Activated naive CD4-positive, alpha-beta T cell treated with anti-CD3 and anti-CD28 coated beads for 36 hours (primary cell): ENCODE measurements at regions not wholly inside any gene's neighbourhood (a gene's known extent, or its start where the extent isn't known, plus 50 kb on each side); places are given as distances from the start of the nearest gene placed in this dataset.

Experiments
- CTCF ChIA-PET: fragments of 350-600 bp; sonication (Branson Sonifier 250); formaldehyde crosslinking; loops from one replicate; lab custom pipeline; 2021; ENCODE audit warnings: antibody characterized with exemption; lab: Charles Lee
- DNase-seq: peaks from one replicate; pipeline ENCODE4 v3.0.0-alpha.2; 2020
- H3K27ac Mint-ChIP-seq: one replicate; pipeline ENCODE4 v1.8.0; 2021; ENCODE audit warnings: mild to moderate bottlenecking, mixed read lengths
- H3K27me3 Mint-ChIP-seq: one replicate; pipeline ENCODE4 v1.8.0; 2021; ENCODE audit warnings: low read depth, mixed read lengths
- H3K36me3 Mint-ChIP-seq: one replicate; pipeline ENCODE4 v1.8.0; 2021; ENCODE audit warnings: low read depth, mixed read lengths
- H3K4me1 Mint-ChIP-seq: one replicate; pipeline ENCODE4 v1.8.0; 2021; ENCODE audit warnings: low read depth, mixed read lengths
- H3K4me3 Mint-ChIP-seq: one replicate; pipeline ENCODE4 v1.8.0; 2021; ENCODE audit warnings: mild to moderate bottlenecking, moderate library complexity, mixed read lengths
- H3K9me3 Mint-ChIP-seq: one replicate; pipeline ENCODE4 v1.8.0; 2021; ENCODE audit warnings: mixed read lengths
- intact Hi-C: fragments of 100-400 bp; cut with micrococcal nuclease; formaldehyde crosslinking; loops from one replicate; pipeline ENCODE4 v1.15.1; 2023

DNA sequence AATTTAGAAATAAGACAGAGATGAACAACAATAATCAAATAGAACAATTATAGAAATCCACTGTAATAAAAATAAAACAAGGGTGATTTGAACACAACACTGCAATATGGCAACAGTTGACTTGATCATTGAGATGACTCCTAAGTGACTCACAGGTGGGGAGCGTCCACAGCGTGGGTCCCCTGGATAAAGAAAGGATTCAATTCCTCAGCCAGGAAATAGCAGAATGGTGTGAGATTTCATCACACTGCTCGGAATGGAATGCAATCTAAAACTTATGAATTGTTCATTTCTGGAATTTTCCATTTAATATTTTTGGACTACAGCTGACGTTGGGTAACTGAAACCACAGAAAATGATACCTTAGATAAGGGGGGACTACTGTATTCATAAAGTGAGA, 82.0 kb downstream of the CNTN3 start:
- DNase-seq = no peak
- intact Hi-C loops = no loop called here
- H3K27me3 Mint-ChIP-seq = no peaks in the 10 kb centered on the region
- H3K36me3 Mint-ChIP-seq = no peaks in the 10 kb centered on the region
- no peak overlapping the region for H3K27ac Mint-ChIP-seq
- H3K4me1 Mint-ChIP-seq = no peaks in the 10 kb centered on the region
- CTCF ChIA-PET = no interaction called here
- peaks cover 15% of the 10 kb centered on the region for H3K9me3 Mint-ChIP-seq
- H3K4me3 Mint-ChIP-seq = no peak overlapping the region

DNA sequence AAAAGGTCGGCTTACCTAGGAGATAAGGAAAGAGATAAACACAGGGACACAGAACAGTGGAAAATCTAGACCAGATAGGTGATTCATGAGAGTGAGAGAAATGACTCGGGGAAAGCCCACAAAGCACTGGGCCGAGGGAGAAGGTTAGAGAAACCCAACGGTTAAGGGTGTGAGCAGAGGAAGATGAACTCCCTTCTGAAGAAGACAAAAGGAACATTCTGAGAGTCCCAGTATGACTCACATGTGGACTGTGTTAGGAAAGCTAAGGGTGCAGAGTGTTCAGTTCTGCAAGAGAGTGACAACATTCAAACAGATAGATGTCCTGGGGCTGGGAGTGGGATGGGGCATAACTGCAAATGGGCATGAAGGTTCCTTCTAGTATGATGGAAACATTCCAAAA, 83.0 kb downstream of the CNTN3 start:
- DNase-seq = no peak
- H3K27ac Mint-ChIP-seq = no peak overlapping the region
- no peaks in the 10 kb centered on the region for H3K27me3 Mint-ChIP-seq
- H3K4me3 Mint-ChIP-seq = no peak overlapping the region
- no peaks in the 10 kb centered on the region for H3K36me3 Mint-ChIP-seq
- CTCF ChIA-PET = no interaction called here
- intact Hi-C loops = no loop called here
- peaks cover 14% of the 10 kb centered on the region for H3K9me3 Mint-ChIP-seq
- no peaks in the 10 kb centered on the region for H3K4me1 Mint-ChIP-seq

DNA sequence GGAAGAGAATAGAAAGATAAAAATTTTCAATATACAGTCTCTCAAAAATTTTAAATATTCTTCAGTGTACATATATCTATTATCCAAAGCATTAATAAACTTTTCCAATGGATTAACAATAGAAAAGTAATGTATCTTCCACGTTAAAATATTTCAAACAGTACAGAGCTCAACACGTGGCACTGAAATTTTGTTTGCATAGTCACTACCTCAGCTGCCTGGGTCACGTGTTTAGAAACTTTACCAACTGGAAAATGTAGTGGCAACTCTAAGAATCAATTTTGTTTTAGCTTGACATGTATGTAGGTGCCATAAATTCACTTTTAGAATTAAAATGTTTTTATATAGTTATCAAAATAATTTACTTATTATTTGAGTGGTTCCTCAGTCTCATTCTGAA, 85.3 kb downstream of the CNTN3 start:
- intact Hi-C loops = no loop called here
- DNase-seq = no peak
- Mint-ChIP-seq H3K4me3 (no peak overlapping the region), H3K27me3 (no peaks in the 10 kb centered on the region), H3K36me3 (no peaks in the 10 kb centered on the region), H3K4me1 (no peaks in the 10 kb centered on the region), H3K27ac (no peak overlapping the region), H3K9me3 (peaks cover 12% of the 10 kb centered on the region)
- CTCF ChIA-PET = no interaction called here

DNA sequence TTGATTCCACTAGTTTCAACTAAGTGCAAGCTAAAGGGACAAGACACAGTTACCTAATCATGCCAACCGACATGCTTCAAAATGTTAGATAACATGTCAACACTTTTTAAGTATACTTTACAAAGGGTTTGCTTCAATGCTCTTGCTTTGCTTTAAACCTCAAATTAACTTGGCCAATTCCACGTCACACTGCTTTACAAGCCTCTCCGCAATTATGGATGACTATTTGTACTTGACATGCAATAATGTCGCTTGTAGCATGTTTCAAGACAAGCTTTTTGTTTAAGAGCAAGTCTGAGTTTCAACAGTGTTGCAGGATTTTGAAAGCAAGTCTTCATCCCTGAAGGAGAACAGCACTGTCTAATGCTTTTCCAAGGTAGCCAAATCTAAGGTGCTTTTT, 86.9 kb downstream of the CNTN3 start:
- no peaks in the 10 kb centered on the region for H3K4me1 Mint-ChIP-seq
- no peaks in the 10 kb centered on the region for H3K27me3 Mint-ChIP-seq
- no peak overlapping the region for H3K4me3 Mint-ChIP-seq
- CTCF ChIA-PET = no interaction called here
- no peak for DNase-seq
- H3K27ac Mint-ChIP-seq = no peak overlapping the region
- H3K9me3 Mint-ChIP-seq = peaks cover 12% of the 10 kb centered on the region
- no peaks in the 10 kb centered on the region for H3K36me3 Mint-ChIP-seq
- intact Hi-C loops = no loop called here

DNA sequence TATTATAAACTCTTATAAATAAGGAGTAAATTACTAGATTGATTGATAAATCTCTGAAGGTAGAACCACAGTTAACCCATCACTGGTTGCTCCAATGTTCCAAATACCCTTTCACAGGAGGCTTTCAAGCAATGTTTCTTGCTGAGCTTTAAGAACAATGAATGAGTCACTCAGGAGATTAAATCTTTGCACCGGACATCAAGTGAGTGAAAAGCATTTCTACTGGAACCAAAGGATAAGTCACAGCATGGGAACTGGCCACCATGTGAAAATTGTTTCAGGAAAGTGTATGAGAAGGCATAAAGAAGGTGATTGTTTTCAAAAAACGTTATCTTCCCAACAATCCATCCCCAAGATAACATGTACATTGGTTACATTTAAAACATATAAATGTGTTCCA, 90.6 kb downstream of the CNTN3 start:
- intact Hi-C loops = no loop called here
- CTCF ChIA-PET = no interaction called here
- no peaks in the 10 kb centered on the region for H3K27me3 Mint-ChIP-seq
- H3K4me3 Mint-ChIP-seq = no peak overlapping the region
- H3K27ac Mint-ChIP-seq = no peak overlapping the region
- no peaks in the 10 kb centered on the region for H3K9me3 Mint-ChIP-seq
- no peaks in the 10 kb centered on the region for H3K36me3 Mint-ChIP-seq
- no peaks in the 10 kb centered on the region for H3K4me1 Mint-ChIP-seq
- no peak for DNase-seq

DNA sequence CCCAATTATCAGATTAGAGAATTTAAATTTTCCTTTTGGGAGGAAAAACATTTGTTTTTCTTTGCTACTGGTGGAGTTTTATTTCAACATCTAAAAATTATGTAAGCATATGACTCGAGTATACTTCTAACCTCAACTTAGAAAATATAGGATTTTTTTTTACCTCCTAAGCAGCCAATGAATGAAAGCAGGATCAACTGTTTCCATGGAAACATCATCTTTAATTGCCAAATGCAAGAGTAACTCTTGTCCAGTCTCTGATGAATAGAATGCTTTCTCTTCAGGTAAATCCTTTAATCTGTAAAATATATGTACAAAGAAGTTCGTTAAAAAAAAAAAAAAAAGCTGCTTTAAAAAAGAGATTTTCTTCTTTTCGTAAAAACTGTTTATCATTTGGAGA, 93.6 kb downstream of the CNTN3 start:
- Mint-ChIP-seq H3K27ac (no peak overlapping the region), H3K27me3 (no peaks in the 10 kb centered on the region), H3K36me3 (no peaks in the 10 kb centered on the region), H3K9me3 (no peaks in the 10 kb centered on the region), H3K4me3 (no peak overlapping the region), H3K4me1 (no peaks in the 10 kb centered on the region)
- CTCF ChIA-PET = no interaction called here
- intact Hi-C loops = no loop called here
- no peak for DNase-seq

DNA sequence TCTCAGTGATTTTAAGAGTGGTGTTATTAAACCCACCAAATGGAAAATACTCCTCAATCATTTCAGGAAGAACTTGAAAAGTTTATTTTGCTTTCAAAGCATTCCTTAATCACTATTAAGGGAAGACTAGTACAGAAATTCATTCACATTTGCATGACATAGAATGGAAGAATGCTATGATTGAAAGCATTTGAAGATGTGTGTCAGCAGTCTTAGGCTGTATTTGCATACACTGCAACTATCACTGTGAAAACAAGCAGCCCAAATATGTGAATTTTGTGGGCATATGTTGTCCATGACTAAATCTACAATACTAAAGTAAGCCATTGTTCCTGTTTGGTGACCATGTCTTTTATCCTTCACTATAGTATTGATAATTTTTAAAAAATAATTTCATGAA, 95.8 kb downstream of the CNTN3 start:
- no peaks in the 10 kb centered on the region for H3K9me3 Mint-ChIP-seq
- H3K36me3 Mint-ChIP-seq = no peaks in the 10 kb centered on the region
- H3K4me3 Mint-ChIP-seq = no peak overlapping the region
- CTCF ChIA-PET = no interaction called here
- DNase-seq = no peak
- H3K27ac Mint-ChIP-seq = no peak overlapping the region
- H3K4me1 Mint-ChIP-seq = no peaks in the 10 kb centered on the region
- intact Hi-C loops = no loop called here
- H3K27me3 Mint-ChIP-seq = no peaks in the 10 kb centered on the region

DNA sequence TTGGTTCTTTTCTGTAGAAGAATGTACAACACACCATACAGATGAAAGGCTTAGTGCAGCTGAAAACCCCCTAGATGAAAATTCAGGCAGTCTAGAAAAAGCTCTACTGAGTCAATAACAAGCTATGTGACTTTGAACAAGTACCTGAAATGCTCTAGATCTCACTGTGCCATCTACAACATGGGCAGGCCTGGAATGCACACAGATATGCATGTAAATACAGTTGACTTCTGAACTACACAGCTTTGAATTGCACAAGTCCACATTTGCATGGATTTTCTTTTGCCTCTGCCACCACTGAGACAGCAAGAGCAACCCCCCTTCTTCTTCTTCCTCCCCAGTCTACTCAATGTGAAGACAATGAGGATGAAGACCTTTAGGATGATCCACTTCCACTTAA, 98.4 kb downstream of the CNTN3 start:
- Mint-ChIP-seq H3K9me3 (no peaks in the 10 kb centered on the region), H3K27me3 (no peaks in the 10 kb centered on the region), H3K4me3 (no peak overlapping the region), H3K36me3 (no peaks in the 10 kb centered on the region), H3K4me1 (no peaks in the 10 kb centered on the region), H3K27ac (no peak overlapping the region)
- DNase-seq = no peak
- intact Hi-C loops = no loop called here
- CTCF ChIA-PET = interaction anchor here (0.6 kb wide), 1 partner anchor 472 kb away, joined by 4 read pairs; no protein-coding TSS in a partner anchor

DNA sequence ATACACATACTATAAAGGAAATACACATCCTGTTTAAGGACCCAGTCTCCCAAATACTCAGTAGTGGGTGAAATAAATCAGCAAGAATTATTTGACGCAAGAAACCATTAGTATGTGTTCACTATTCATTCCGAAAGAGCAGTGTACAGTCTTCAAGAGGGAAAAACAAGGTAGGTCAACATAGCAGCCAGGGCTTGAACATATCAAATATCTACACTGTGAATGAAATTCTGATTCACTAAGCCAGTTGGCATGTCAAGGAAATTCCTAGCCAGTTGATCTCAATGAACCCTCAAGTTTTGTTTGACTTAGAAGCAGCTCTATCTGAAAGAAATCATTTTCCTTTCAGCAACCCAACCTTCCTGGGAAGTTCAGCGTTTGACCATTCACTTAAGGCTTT, 99.0 kb downstream of the CNTN3 start:
- no peaks in the 10 kb centered on the region for H3K36me3 Mint-ChIP-seq
- intact Hi-C loops = no loop called here
- DNase-seq = no peak
- H3K4me1 Mint-ChIP-seq = no peaks in the 10 kb centered on the region
- H3K27me3 Mint-ChIP-seq = no peaks in the 10 kb centered on the region
- H3K4me3 Mint-ChIP-seq = no peak overlapping the region
- CTCF ChIA-PET = no interaction called here
- H3K9me3 Mint-ChIP-seq = no peaks in the 10 kb centered on the region
- H3K27ac Mint-ChIP-seq = no peak overlapping the region

DNA sequence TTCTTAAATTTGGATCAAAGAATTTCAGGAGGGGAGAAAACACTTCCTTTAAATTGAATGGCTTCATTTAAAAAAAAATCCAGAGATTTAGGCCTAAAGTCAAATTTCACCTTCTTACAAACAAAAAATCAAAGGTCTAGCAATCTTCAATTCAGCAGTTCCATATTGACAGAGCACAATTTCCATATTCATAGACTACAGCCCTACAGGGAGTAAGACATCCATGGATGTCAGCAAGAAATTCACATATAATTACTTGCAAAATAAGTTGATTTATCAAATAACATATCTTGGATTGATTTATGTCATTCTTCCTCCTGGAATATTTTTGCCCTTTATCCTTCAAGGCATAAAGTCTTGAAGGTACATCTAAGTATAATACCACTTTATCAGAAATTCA, 103.4 kb downstream of the CNTN3 start:
- no peak overlapping the region for H3K27ac Mint-ChIP-seq
- DNase-seq = no peak
- H3K4me3 Mint-ChIP-seq = no peak overlapping the region
- intact Hi-C loops = no loop called here
- H3K27me3 Mint-ChIP-seq = no peaks in the 10 kb centered on the region
- H3K9me3 Mint-ChIP-seq = no peaks in the 10 kb centered on the region
- H3K36me3 Mint-ChIP-seq = no peaks in the 10 kb centered on the region
- H3K4me1 Mint-ChIP-seq = no peaks in the 10 kb centered on the region
- CTCF ChIA-PET = no interaction called here

DNA sequence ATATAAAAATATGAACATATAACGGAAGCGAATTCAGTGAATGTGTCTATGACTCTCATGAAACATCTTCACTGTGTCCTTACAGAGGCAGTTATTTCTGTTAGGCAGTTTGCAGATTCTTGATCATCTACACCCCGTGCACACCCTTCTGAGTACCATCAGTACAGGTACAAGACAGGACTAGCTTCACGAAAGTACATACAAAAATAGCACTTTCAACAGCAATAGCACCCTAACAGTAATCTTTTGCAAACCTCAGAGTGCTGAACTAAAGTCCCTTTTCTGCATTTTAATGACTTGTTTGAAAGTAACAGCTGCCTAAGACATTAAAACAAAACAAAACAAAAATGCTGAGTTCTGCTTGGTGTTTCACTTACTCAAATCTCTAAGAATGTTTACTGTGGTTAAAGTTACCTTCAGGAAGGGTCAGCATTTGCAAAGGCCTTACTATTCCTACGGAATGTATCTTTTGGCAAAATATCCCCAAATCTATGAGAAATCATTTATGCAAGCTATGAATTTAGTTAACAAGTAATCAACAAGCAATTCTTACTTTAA, 104.1 kb downstream of the CNTN3 start:
- intact Hi-C loops = no loop called here
- no peak overlapping the region for H3K27ac Mint-ChIP-seq
- CTCF ChIA-PET = no interaction called here

DNA sequence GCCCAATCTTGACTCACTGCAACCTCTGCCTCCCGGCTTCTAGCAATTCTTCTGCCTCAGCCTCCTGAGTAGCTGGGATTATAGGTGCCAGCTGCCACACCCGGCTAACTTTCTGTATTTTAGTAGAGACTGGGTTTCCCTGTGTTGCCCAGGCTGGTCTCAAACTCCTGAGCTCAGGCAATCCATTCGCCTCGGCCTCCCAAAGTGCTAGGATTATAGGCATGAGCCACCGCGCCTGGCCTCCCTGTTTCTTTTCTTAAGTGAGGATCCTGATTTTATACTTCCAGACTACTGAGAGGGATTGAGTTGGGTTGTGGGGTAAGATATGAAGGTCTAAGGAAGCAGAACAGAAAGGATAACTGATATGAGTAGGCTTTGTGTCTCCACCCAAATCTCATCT, 106.8 kb downstream of the CNTN3 start:
- Mint-ChIP-seq H3K36me3 (no peaks in the 10 kb centered on the region), H3K4me1 (no peaks in the 10 kb centered on the region), H3K9me3 (peaks cover under 1% of the 10 kb centered on the region), H3K27ac (no peak overlapping the region), H3K4me3 (no peak overlapping the region), H3K27me3 (no peaks in the 10 kb centered on the region)
- intact Hi-C loops = no loop called here
- CTCF ChIA-PET = no interaction called here
- no peak for DNase-seq

More for the DNA sequence above, 104.1 kb downstream of the CNTN3 start:
- no peaks in the 10 kb centered on the region for H3K36me3 Mint-ChIP-seq
- no peaks in the 10 kb centered on the region for H3K4me1 Mint-ChIP-seq
- no peaks in the 10 kb centered on the region for H3K9me3 Mint-ChIP-seq
- no peaks in the 10 kb centered on the region for H3K27me3 Mint-ChIP-seq
- no peak for DNase-seq
- no peak overlapping the region for H3K4me3 Mint-ChIP-seq

DNA sequence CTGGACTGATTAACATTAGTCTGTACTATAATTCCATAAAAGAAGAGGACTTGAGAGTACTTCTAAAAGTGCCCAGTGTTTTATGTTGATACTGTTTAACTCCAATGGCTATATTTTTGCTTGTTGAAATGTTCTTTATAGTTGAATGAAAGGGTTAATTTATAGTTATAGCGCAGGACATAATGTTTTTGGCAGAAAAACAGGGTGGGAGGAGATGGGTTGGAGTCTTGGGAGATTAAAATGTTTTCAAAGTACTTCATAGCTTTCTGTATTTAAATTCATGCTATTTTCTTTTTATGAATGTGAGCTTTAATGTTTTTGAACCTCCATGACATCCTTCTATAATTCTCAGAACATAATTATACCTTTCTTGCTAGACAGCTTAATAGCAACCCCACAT, 108.2 kb downstream of the CNTN3 start:
- Mint-ChIP-seq H3K4me1 (no peaks in the 10 kb centered on the region), H3K9me3 (peaks cover 3% of the 10 kb centered on the region), H3K4me3 (no peak overlapping the region), H3K27ac (no peak overlapping the region), H3K36me3 (no peaks in the 10 kb centered on the region), H3K27me3 (no peaks in the 10 kb centered on the region)
- CTCF ChIA-PET = interaction anchor here (0.6 kb wide), 1 partner anchor 171 kb away, joined by 3 read pairs; no protein-coding TSS in a partner anchor
- no peak for DNase-seq
- intact Hi-C loops = no loop called here

DNA sequence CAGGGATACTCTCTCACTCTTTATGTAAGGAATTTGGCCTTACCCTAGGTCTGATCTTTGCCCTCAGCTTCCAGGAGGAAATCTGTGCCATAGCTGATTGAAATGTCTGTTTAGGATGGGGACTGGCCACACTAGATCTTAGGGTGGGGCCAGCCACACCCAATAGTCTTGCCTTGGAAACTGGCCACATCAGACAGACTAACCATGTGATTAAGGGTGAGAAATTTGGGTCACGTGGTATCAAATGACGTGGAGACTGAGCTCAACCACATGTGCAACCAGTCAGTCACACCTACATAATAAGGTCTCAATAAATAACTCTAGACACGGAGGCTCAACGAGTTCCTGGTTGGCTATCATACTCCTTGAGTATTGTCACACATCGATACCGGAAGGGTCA, 113.5 kb downstream of the CNTN3 start:
- Mint-ChIP-seq H3K4me3 (no peak overlapping the region), H3K27ac (no peak overlapping the region), H3K36me3 (no peaks in the 10 kb centered on the region), H3K27me3 (no peaks in the 10 kb centered on the region), H3K9me3 (peaks cover 6% of the 10 kb centered on the region), H3K4me1 (no peaks in the 10 kb centered on the region)
- no peak for DNase-seq
- CTCF ChIA-PET = no interaction called here
- intact Hi-C loops = no loop called here
